CD4-positive, CD25-positive, alpha-beta regulatory T cell (primary cell): ENCODE measurements at regions not wholly inside any gene's neighbourhood (a gene's known extent, or its start where the extent isn't known, plus 50 kb on each side); places are given as distances from the start of the nearest gene placed in this dataset.

Experiments
- ATAC-seq, 2 donors: fragments of 150-1000 bp; cut with Tn5 transposase; one replicate each; pipeline ENCODE4 v1.10.0; 2021; ENCODE audit warnings: low read depth in 2 of 2, moderate number of reproducible peaks in 2 of 2, moderate library complexity in 1 of 2
- DNase-seq, 3 donors: peaks; one replicate each; pipeline versions ENCODE4 v3.0.0 to v3.0.0-alpha.2; 2012 to 2022; ENCODE audit warnings: mixed read lengths in 1 of 3
- H3K27ac ChIP-seq: one replicate; pipeline ENCODE4 v1.7.0; 2013; ENCODE audit warnings: mild to moderate bottlenecking, low read length; ENCODE audit not compliant: insufficient read depth, poor library complexity, severe bottlenecking
- H3K27me3 ChIP-seq: one replicate; pipeline ENCODE4 v1.7.0; 2013; ENCODE audit warnings: low read length; ENCODE audit not compliant: control insufficient read depth, insufficient read depth
- H3K36me3 ChIP-seq: one replicate; pipeline ENCODE4 v1.7.0; 2013; ENCODE audit warnings: mild to moderate bottlenecking, low read length, moderate library complexity; ENCODE audit not compliant: control insufficient read depth, insufficient read depth
- H3K4me1 ChIP-seq: 2 replicates; pipeline ENCODE4 v1.7.0; 2013; ENCODE audit warnings: mild to moderate bottlenecking, low read length; ENCODE audit not compliant: insufficient read depth, control insufficient read depth, poor library complexity, severe bottlenecking
- H3K4me3 ChIP-seq: one replicate; pipeline ENCODE4 v1.7.0; 2013; ENCODE audit warnings: low read depth, mild to moderate bottlenecking, low read length, moderate library complexity
- H3K9me3 ChIP-seq, 2 experiments: 1 replicate in 1 of 2; 2 replicates in 1 of 2; pipeline ENCODE4 v1.7.0; 2013; ENCODE audit warnings: low read length in 2 of 2, mild to moderate bottlenecking in 1 of 2, moderate library complexity in 1 of 2; ENCODE audit not compliant: control insufficient read depth in 2 of 2
- H3K27ac Mint-ChIP-seq, 3 donors: one replicate each; pipeline ENCODE4 v1.8.0; 2020 to 2022; ENCODE audit warnings: mild to moderate bottlenecking in 3 of 3, mixed read lengths in 3 of 3, moderate library complexity in 2 of 3
- H3K27me3 Mint-ChIP-seq: one replicate; pipeline ENCODE4 v1.8.0; 2022; ENCODE audit warnings: mild to moderate bottlenecking, mixed read lengths
- H3K36me3 Mint-ChIP-seq: one replicate; pipeline ENCODE4 v1.8.0; 2020; ENCODE audit warnings: mixed read lengths
- H3K4me1 Mint-ChIP-seq, 4 donors: one replicate each; pipeline ENCODE4 v1.8.0; 2020 to 2022; ENCODE audit warnings: mixed read lengths in 4 of 4, mild to moderate bottlenecking in 1 of 4
- H3K4me3 Mint-ChIP-seq, 4 donors: one replicate each; pipeline ENCODE4 v1.8.0; 2020 to 2022; ENCODE audit warnings: mild to moderate bottlenecking in 4 of 4, mixed read lengths in 4 of 4, moderate library complexity in 3 of 4
- H3K9me3 Mint-ChIP-seq, 7 donors: one replicate each; pipeline ENCODE4 v1.8.0; 2020 to 2022; ENCODE audit warnings: mixed read lengths in 7 of 7, mild to moderate bottlenecking in 3 of 7, moderate library complexity in 2 of 7

- Histone ChIP-seq H3K27ac (no peak overlapping the region), H3K4me3 (no peak overlapping the region), H3K9me3 (no peaks in the 10 kb centered on the region), H3K36me3 (no peaks in the 10 kb centered on the region), H3K27me3 (no peaks in the 10 kb centered on the region), H3K4me1 (no peaks in the 10 kb centered on the region)
- H3K27ac Mint-ChIP-seq, result no peak overlapping the region
- H3K36me3 Mint-ChIP-seq, result no peaks in the 10 kb centered on the region
- no peak for DNase-seq
- no peaks in the 10 kb centered on the region for H3K27me3 Mint-ChIP-seq
- no peak for ATAC-seq
- peaks cover 0 to 12% (median 0%) of the 10 kb centered on the region in 7 donors for H3K9me3 Mint-ChIP-seq
- H3K4me1 Mint-ChIP-seq, result no peaks in the 10 kb centered on the region
- no peak overlapping the region for H3K4me3 Mint-ChIP-seq
These were observed 1312.2 kb upstream of the ACVR2A start for GRCh38 chr2:146532509-146533147.

GRCh38 chr2:146532009-146532408, 1312.8 kb upstream of the ACVR2A start:
- peaks cover 0 to 12% (median 0%) of the 10 kb centered on the region in 7 donors for H3K9me3 Mint-ChIP-seq
- no peaks in the 10 kb centered on the region for H3K36me3 ChIP-seq
- no peaks in the 10 kb centered on the region for H3K27me3 ChIP-seq
- no peaks in the 10 kb centered on the region for H3K4me1 Mint-ChIP-seq
- no peak overlapping the region for H3K27ac ChIP-seq
- H3K4me3 Mint-ChIP-seq, result no peak overlapping the region
- ATAC-seq (no peak), DNase-seq (no peak)
- H3K27ac Mint-ChIP-seq, result no peak overlapping the region
- H3K4me3 ChIP-seq, result no peak overlapping the region
- H3K4me1 ChIP-seq, result no peaks in the 10 kb centered on the region
- no peaks in the 10 kb centered on the region for H3K36me3 Mint-ChIP-seq
- no peaks in the 10 kb centered on the region for H3K9me3 ChIP-seq
- no peaks in the 10 kb centered on the region for H3K27me3 Mint-ChIP-seq

GRCh38 chr2:146530886-146531285, 1313.9 kb upstream of the ACVR2A start:
- no peak for DNase-seq

GRCh38 chr2:146527166-146527565, 1317.7 kb upstream of the ACVR2A start:
- no peak overlapping the region for H3K4me3 ChIP-seq
- DNase-seq (no peak), ATAC-seq (no peak)
- Mint-ChIP-seq H3K9me3 (peaks cover 0 to 7% (median 0%) of the 10 kb centered on the region in 7 donors), H3K27me3 (no peaks in the 10 kb centered on the region), H3K4me1 (no peaks in the 10 kb centered on the region), H3K27ac (no peak overlapping the region), H3K4me3 (peak overlapping the region in 1 of 4 donors; percentile 54), H3K36me3 (no peaks in the 10 kb centered on the region)
- H3K36me3 ChIP-seq, result no peaks in the 10 kb centered on the region
- H3K27ac ChIP-seq, result no peak overlapping the region
- H3K9me3 ChIP-seq, result no peaks in the 10 kb centered on the region
- no peaks in the 10 kb centered on the region for H3K27me3 ChIP-seq
- H3K4me1 ChIP-seq, result no peaks in the 10 kb centered on the region

More at GRCh38 chr2:146530886-146531285, 1313.9 kb upstream of the ACVR2A start:
- Histone ChIP-seq H3K4me1 (no peaks in the 10 kb centered on the region), H3K4me3 (no peak overlapping the region), H3K27ac (no peak overlapping the region), H3K36me3 (no peaks in the 10 kb centered on the region), H3K27me3 (no peaks in the 10 kb centered on the region), H3K9me3 (no peaks in the 10 kb centered on the region)
- no peak for ATAC-seq
- no peaks in the 10 kb centered on the region for H3K36me3 Mint-ChIP-seq
- no peaks in the 10 kb centered on the region for H3K27me3 Mint-ChIP-seq
- H3K27ac Mint-ChIP-seq, result no peak overlapping the region
- no peak overlapping the region for H3K4me3 Mint-ChIP-seq
- no peaks in the 10 kb centered on the region for H3K4me1 Mint-ChIP-seq
- H3K9me3 Mint-ChIP-seq, result peaks cover 0 to 9% (median 1%) of the 10 kb centered on the region in 7 donors

DNA sequence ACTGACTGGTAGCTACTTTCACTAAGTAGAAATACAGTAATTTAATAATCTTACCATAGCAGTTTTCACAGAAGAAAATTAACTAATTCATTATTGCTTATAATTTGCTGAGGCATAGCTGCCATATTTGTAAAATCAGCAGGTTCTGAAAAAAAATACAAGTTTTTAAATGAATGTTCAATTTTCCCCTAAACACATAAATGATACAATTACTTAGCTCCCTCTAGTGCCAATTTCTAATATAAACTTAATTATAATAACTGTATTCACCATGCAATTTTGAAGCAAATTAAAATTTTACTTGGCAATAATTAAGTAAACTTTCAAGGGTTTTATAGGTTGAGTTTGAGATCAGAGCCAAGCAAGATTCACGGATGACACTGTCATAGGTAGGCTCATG, 1321.6 kb upstream of the ACVR2A start:
- Histone ChIP-seq H3K4me3 (no peak overlapping the region), H3K27ac (no peak overlapping the region), H3K4me1 (no peaks in the 10 kb centered on the region), H3K27me3 (no peaks in the 10 kb centered on the region), H3K36me3 (no peaks in the 10 kb centered on the region), H3K9me3 (no peaks in the 10 kb centered on the region)
- H3K9me3 Mint-ChIP-seq, result peaks cover 0 to 9% (median 0%) of the 10 kb centered on the region in 7 donors
- no peaks in the 10 kb centered on the region for H3K4me1 Mint-ChIP-seq
- no peak overlapping the region for H3K27ac Mint-ChIP-seq
- no peak for ATAC-seq
- no peak for DNase-seq
- no peak overlapping the region for H3K4me3 Mint-ChIP-seq
- H3K27me3 Mint-ChIP-seq, result no peaks in the 10 kb centered on the region
- H3K36me3 Mint-ChIP-seq, result no peaks in the 10 kb centered on the region

DNA sequence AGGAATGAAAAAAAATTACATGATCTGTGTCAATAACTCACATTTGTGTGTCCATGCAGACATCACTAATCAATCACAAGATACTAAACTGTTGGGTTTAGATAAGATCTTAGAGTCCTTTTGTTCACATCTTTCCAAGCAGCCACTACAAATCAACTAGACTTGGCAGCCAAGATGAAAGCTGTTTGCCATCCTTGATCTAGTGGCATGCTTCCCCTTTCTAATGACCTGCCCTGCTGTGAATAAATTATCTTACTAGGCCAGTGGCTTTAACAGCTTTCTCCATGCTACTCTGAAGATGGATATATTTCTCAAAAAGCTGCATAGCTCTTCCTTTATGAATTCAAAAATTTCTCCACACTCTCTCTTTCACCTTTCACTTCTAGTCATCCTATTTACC, 1338.0 kb upstream of the ACVR2A start:
- H3K27me3 Mint-ChIP-seq, result no peaks in the 10 kb centered on the region

DNA sequence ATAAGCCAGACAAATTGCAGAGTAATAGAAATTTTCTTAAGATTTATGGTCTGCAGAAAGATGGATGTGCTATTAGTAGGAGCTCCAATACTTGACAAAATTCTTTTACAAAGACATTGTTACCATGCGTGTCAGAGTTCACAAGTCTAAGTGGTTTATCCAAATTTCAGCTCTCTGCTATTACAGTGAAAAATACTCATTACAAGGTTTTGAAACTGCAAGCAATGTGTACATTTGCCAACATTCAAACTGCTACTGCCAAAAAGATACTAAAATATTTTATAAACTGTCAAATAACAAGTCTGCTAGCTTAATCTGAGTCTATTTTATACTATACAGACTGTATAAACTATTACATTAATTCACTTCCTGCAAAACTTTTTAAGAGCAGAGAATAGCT, 1341.5 kb upstream of the ACVR2A start:
- H3K4me1 ChIP-seq, result no peaks in the 10 kb centered on the region
- H3K27ac Mint-ChIP-seq, result no peak overlapping the region
- no peak overlapping the region for H3K27ac ChIP-seq
- ATAC-seq (no peak), DNase-seq (no peak)
- no peaks in the 10 kb centered on the region for H3K36me3 Mint-ChIP-seq
- peaks cover 0 to 17% (median 2%) of the 10 kb centered on the region in 7 donors for H3K9me3 Mint-ChIP-seq
- H3K4me3 ChIP-seq, result no peak overlapping the region
- H3K9me3 ChIP-seq, result no peaks in the 10 kb centered on the region
- H3K27me3 ChIP-seq, result no peaks in the 10 kb centered on the region
- no peaks in the 10 kb centered on the region for H3K27me3 Mint-ChIP-seq
- no peaks in the 10 kb centered on the region for H3K36me3 ChIP-seq
- no peaks in the 10 kb centered on the region for H3K4me1 Mint-ChIP-seq
- H3K4me3 Mint-ChIP-seq, result no peak overlapping the region

More for the DNA sequence above, 1338.0 kb upstream of the ACVR2A start:
- no peaks in the 10 kb centered on the region for H3K36me3 ChIP-seq
- peaks cover 0 to 13% (median 2%) of the 10 kb centered on the region in 7 donors for H3K9me3 Mint-ChIP-seq
- ATAC-seq, result no peak
- H3K4me3 ChIP-seq, result no peak overlapping the region
- no peaks in the 10 kb centered on the region for H3K27me3 ChIP-seq
- no peak overlapping the region for H3K27ac Mint-ChIP-seq
- no peaks in the 10 kb centered on the region for H3K9me3 ChIP-seq
- no peaks in the 10 kb centered on the region for H3K36me3 Mint-ChIP-seq
- no peaks in the 10 kb centered on the region for H3K4me1 Mint-ChIP-seq
- H3K4me1 ChIP-seq, result no peaks in the 10 kb centered on the region
- DNase-seq, result no peak
- H3K27ac ChIP-seq, result no peak overlapping the region
- H3K4me3 Mint-ChIP-seq, result no peak overlapping the region

DNA sequence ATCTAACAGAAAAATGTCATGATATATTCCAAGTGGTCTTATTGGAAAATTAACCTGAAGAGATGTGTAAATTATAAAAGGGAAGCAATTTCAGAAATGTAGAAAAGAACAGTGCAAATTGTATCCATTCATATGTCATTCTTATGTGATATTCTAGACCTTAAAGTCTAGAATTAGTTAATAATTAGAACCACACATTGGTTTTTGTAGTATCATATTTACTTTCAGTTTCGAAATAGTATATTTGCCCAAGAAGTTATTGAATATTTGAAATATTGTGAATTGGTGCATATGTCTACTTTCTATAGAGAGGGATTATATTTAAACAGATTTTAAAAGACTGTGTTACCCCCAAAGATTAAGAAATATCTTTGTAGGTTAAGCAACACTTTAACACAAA, 1348.6 kb upstream of the ACVR2A start:
- no peak overlapping the region for H3K27ac Mint-ChIP-seq

More for the DNA sequence above, 1348.6 kb upstream of the ACVR2A start:
- peaks cover 0 to 19% (median 3%) of the 10 kb centered on the region in 7 donors for H3K9me3 Mint-ChIP-seq
- no peaks in the 10 kb centered on the region for H3K36me3 Mint-ChIP-seq
- DNase-seq (no peak), ATAC-seq (no peak)
- Histone ChIP-seq H3K27me3 (no peaks in the 10 kb centered on the region), H3K4me1 (no peaks in the 10 kb centered on the region), H3K4me3 (no peak overlapping the region), H3K27ac (no peak overlapping the region), H3K9me3 (peaks cover 0 to 6% of the 10 kb centered on the region in 2 experiments), H3K36me3 (no peaks in the 10 kb centered on the region)
- no peak overlapping the region for H3K4me3 Mint-ChIP-seq
- H3K27me3 Mint-ChIP-seq, result no peaks in the 10 kb centered on the region
- H3K4me1 Mint-ChIP-seq, result no peaks in the 10 kb centered on the region
